ENCODE measurements at regions not wholly inside any gene's neighbourhood (a gene's known extent, or its start where the extent isn't known, plus 50 kb on each side); places are given as distances from the start of the nearest gene placed in this dataset.
"Not testable (repeated sequence)": the region's sequence is repeated elsewhere in the genome, so short reads cannot be mapped to it uniquely, and the experiment has no call there.

GRCh38 chr17:51455211-51455610 lies 194.9 kb downstream of the UTP18 start:
- Mint-ChIP-seq H3K4me3 (no peak overlapping the region), H3K27ac (peak overlapping the region in 1 of 6 donors; percentile 17), H3K36me3 (no peaks in the 10 kb centered on the region), H3K4me1 (no peaks in the 10 kb centered on the region), H3K9me3 (peaks cover 0 to 9% (median 4%) of the 10 kb centered on the region in 7 donors), H3K27me3 (peaks cover 4 to 14% (median 9%) of the 10 kb centered on the region in 3 donors)
- DNase-seq (no peak), ATAC-seq (ENCODE audit: low read depth in 2 of 2) (no peak)

- Mint-ChIP-seq H3K4me1 (no peaks in the 10 kb centered on the region), H3K4me3 (no peak overlapping the region), H3K9me3 (peaks cover 0 to 9% (median 4%) of the 10 kb centered on the region in 7 donors), H3K27me3 (peaks cover 4 to 14% (median 9%) of the 10 kb centered on the region in 3 donors), H3K36me3 (no peaks in the 10 kb centered on the region), H3K27ac (no peak overlapping the region)
- ATAC-seq (ENCODE audit: low read depth in 2 of 2) (no peak), DNase-seq (no peak)
Observed at GRCh38 chr17:51455931-51456330, 195.6 kb downstream of the UTP18 start.

- Mint-ChIP-seq H3K9me3 (peaks cover 0 to 6% (median 0%) of the 10 kb centered on the region in 7 donors), H3K4me3 (no peak overlapping the region), H3K27ac (no peak overlapping the region), H3K36me3 (no peaks in the 10 kb centered on the region), H3K4me1 (no peaks in the 10 kb centered on the region), H3K27me3 (peaks cover 4 to 15% (median 9%) of the 10 kb centered on the region in 3 donors)
- ATAC-seq (ENCODE audit: low read depth in 2 of 2) (no peak), DNase-seq (no peak)
Observed at GRCh38 chr17:51456942-51457341, 196.6 kb downstream of the UTP18 start.

- peaks cover 6 to 26% (median 9%) of the 10 kb centered on the region in 3 donors for H3K27me3 Mint-ChIP-seq
- H3K9me3 Mint-ChIP-seq: peaks cover 0 to 4% (median 0%) of the 10 kb centered on the region in 7 donors
- no peak for DNase-seq
- no peaks in the 10 kb centered on the region for H3K36me3 Mint-ChIP-seq
- no peak for ATAC-seq (ENCODE audit: low read depth in 2 of 2)
- H3K4me3 Mint-ChIP-seq: no peak overlapping the region
- peak overlapping the region in 1 of 6 donors; percentile 58 for H3K27ac Mint-ChIP-seq
- no peaks in the 10 kb centered on the region for H3K4me1 Mint-ChIP-seq
Observed at GRCh38 chr17:51461578-51462004, 201.2 kb downstream of the UTP18 start.

- H3K27me3 Mint-ChIP-seq: peaks cover 6 to 21% (median 6%) of the 10 kb centered on the region in 3 donors
- H3K36me3 Mint-ChIP-seq: no peaks in the 10 kb centered on the region
- no peak overlapping the region for H3K4me3 Mint-ChIP-seq
- H3K4me1 Mint-ChIP-seq: no peaks in the 10 kb centered on the region
- DNase-seq: no peak
- H3K9me3 Mint-ChIP-seq: peaks cover 0 to under 1% (median 0%) of the 10 kb centered on the region in 7 donors
- H3K27ac Mint-ChIP-seq: no peak overlapping the region
- ATAC-seq (ENCODE audit: low read depth in 2 of 2): no peak
Observed at GRCh38 chr17:51463353-51463752, 203.0 kb downstream of the UTP18 start.

GRCh38 chr17:51467336-51467735 lies 207.0 kb downstream of the UTP18 start:
- Mint-ChIP-seq H3K9me3 (no peaks in the 10 kb centered on the region), H3K4me1 (no peaks in the 10 kb centered on the region), H3K27me3 (peaks cover 4 to 12% (median 9%) of the 10 kb centered on the region in 3 donors), H3K36me3 (no peaks in the 10 kb centered on the region), H3K27ac (no peak overlapping the region), H3K4me3 (no peak overlapping the region)
- no peak for ATAC-seq (ENCODE audit: low read depth in 2 of 2)
- DNase-seq: no peak

GRCh38 chr17:51472670-51473205 lies 212.4 kb downstream of the UTP18 start:
- Mint-ChIP-seq H3K27me3 (peaks cover 3 to 27% (median 16%) of the 10 kb centered on the region in 3 donors), H3K36me3 (no peaks in the 10 kb centered on the region), H3K9me3 (no peaks in the 10 kb centered on the region), H3K27ac (no peak overlapping the region), H3K4me3 (no peak overlapping the region), H3K4me1 (no peaks in the 10 kb centered on the region)
- ATAC-seq (ENCODE audit: low read depth in 2 of 2) (no peak), DNase-seq (no peak)

- no peak overlapping the region for H3K27ac Mint-ChIP-seq
- ATAC-seq (ENCODE audit: low read depth in 2 of 2): no peak
Observed at GRCh38 chr17:51474764-51475163, 214.4 kb downstream of the UTP18 start.

GRCh38 chr17:51475730-51476129 lies 215.4 kb downstream of the UTP18 start:
- ATAC-seq (ENCODE audit: low read depth in 2 of 2): no peak
- Mint-ChIP-seq H3K36me3 (peaks cover 0 to 4% of the 10 kb centered on the region in 2 donors), H3K27me3 (peaks cover 13 to 26% (median 16%) of the 10 kb centered on the region in 3 donors), H3K9me3 (peaks cover 5 to 16% (median 8%) of the 10 kb centered on the region in 7 donors), H3K27ac (no peak overlapping the region), H3K4me1 (no peaks in the 10 kb centered on the region), H3K4me3 (no peak overlapping the region)
- DNase-seq: no peak

More at GRCh38 chr17:51474764-51475163, 214.4 kb downstream of the UTP18 start:
- DNase-seq: no peak
- Mint-ChIP-seq H3K9me3 (peaks cover 0 to 9% (median 3%) of the 10 kb centered on the region in 7 donors), H3K27me3 (peaks cover 9 to 26% (median 16%) of the 10 kb centered on the region in 3 donors), H3K36me3 (no peaks in the 10 kb centered on the region), H3K4me1 (no peaks in the 10 kb centered on the region), H3K4me3 (no peak overlapping the region)

GRCh38 chr17:51479303-51479702 lies 219.0 kb downstream of the UTP18 start:
- ATAC-seq (ENCODE audit: low read depth in 2 of 2): no peak

GRCh38 chr17:51481370-51481769 lies 221.0 kb downstream of the UTP18 start:
- H3K27me3 Mint-ChIP-seq: peaks cover 8 to 19% (median 10%) of the 10 kb centered on the region in 3 donors
- no peaks in the 10 kb centered on the region for H3K4me1 Mint-ChIP-seq
- DNase-seq: no peak
- ATAC-seq (ENCODE audit: low read depth in 2 of 2): no peak
- no peak overlapping the region for H3K27ac Mint-ChIP-seq
- H3K4me3 Mint-ChIP-seq: peak overlapping the region in 1 of 8 donors; percentile 37
- peaks cover 10 to 33% (median 19%) of the 10 kb centered on the region in 7 donors for H3K9me3 Mint-ChIP-seq
- peaks cover 0 to 14% of the 10 kb centered on the region in 2 donors for H3K36me3 Mint-ChIP-seq

More at GRCh38 chr17:51479303-51479702, 219.0 kb downstream of the UTP18 start:
- Mint-ChIP-seq H3K36me3 (peaks cover 0 to 14% of the 10 kb centered on the region in 2 donors), H3K27me3 (peaks cover 10 to 22% (median 12%) of the 10 kb centered on the region in 3 donors), H3K4me3 (no peak overlapping the region), H3K9me3 (peaks cover 10 to 33% (median 17%) of the 10 kb centered on the region in 7 donors), H3K4me1 (no peaks in the 10 kb centered on the region), H3K27ac (no peak overlapping the region)
- no peak for DNase-seq

GRCh38 chr17:51482248-51482647 lies 221.9 kb downstream of the UTP18 start:
- Mint-ChIP-seq H3K36me3 (peaks cover 0 to 14% of the 10 kb centered on the region in 2 donors), H3K27me3 (peaks cover 8 to 16% (median 10%) of the 10 kb centered on the region in 3 donors), H3K9me3 (peaks cover 10 to 33% (median 19%) of the 10 kb centered on the region in 7 donors)
- H3K4me1 Mint-ChIP-seq; ATAC-seq (ENCODE audit: low read depth in 2 of 2); DNase-seq; H3K27ac Mint-ChIP-seq; H3K4me3 Mint-ChIP-seq: not testable (repeated sequence)

GRCh38 chr17:51486091-51486490 lies 225.7 kb downstream of the UTP18 start:
- Mint-ChIP-seq H3K36me3 (peaks cover 0 to 6% of the 10 kb centered on the region in 2 donors), H3K4me3 (no peak overlapping the region), H3K4me1 (no peaks in the 10 kb centered on the region), H3K9me3 (peaks cover 7 to 15% (median 9%) of the 10 kb centered on the region in 7 donors), H3K27ac (no peak overlapping the region), H3K27me3 (peaks cover 20 to 30% (median 26%) of the 10 kb centered on the region in 3 donors)
- ATAC-seq (ENCODE audit: low read depth in 2 of 2): no peak
- no peak for DNase-seq

- H3K4me3 Mint-ChIP-seq: no peak overlapping the region
Observed at GRCh38 chr17:51486885-51487520, 226.7 kb downstream of the UTP18 start.

More at GRCh38 chr17:51486885-51487520, 226.7 kb downstream of the UTP18 start:
- no peaks in the 10 kb centered on the region for H3K4me1 Mint-ChIP-seq
- DNase-seq (no peak), ATAC-seq (ENCODE audit: low read depth in 2 of 2) (no peak)
- H3K9me3 Mint-ChIP-seq: peaks cover 0 to 8% (median 4%) of the 10 kb centered on the region in 7 donors
- H3K27me3 Mint-ChIP-seq: peaks cover 20 to 34% (median 26%) of the 10 kb centered on the region in 3 donors
- no peaks in the 10 kb centered on the region for H3K36me3 Mint-ChIP-seq
- H3K27ac Mint-ChIP-seq: no peak overlapping the region
